OCI-LY7 (cell line): ENCODE measurements at regions not wholly inside any gene's neighbourhood (a gene's known extent, or its start where the extent isn't known, plus 50 kb on each side); places are given as distances from the start of the nearest gene placed in this dataset.

ENCODE experiments used
- BruUV-seq: library from RNA; stranded (reverse); fragments of 400-500 nt; replicated peaks from 2 replicates; lab custom pipeline; 2021; lab: Mats Ljungman, UMichigan
- CTCF ChIA-PET: fragments of 300-600 bp; sonication (Branson Sonifier 250); formaldehyde crosslinking; loops from one replicate; lab custom pipeline; 2022; ENCODE audit warnings: antibody characterized with exemption; ENCODE audit not compliant: unreplicated experiment; lab: Charles Lee
- POLR2A ChIA-PET: fragments of 300-600 bp; sonication (Branson Sonifier 250); formaldehyde crosslinking; loops from one replicate; lab custom pipeline; 2022; ENCODE audit warnings: antibody characterized with exemption; lab: Charles Lee
- DNase-seq: peaks from one replicate; pipeline ENCODE4 v3.0.0-alpha.2; 2015; ENCODE audit warnings: low spot score
- H2AFZ ChIP-seq: fragments of 200-600 bp; sonication (generic), shearing (Covaris generic); 2 replicates; pipeline ENCODE4 v1.6.1; 2014; ENCODE audit warnings: mild to moderate bottlenecking, antibody characterized with exemption, low read length, moderate library complexity
- H3K27ac ChIP-seq: fragments of 200-600 bp; sonication (generic); 2 replicates; pipeline ENCODE4 v1.5.1; 2014; ENCODE audit warnings: mixed run types, low read depth, mild to moderate bottlenecking, moderate library complexity, low read length, inconsistent platforms; ENCODE audit not compliant: poor library complexity, severe bottlenecking
- H3K36me3 ChIP-seq: fragments of 200-600 bp; sonication (generic); 2 replicates; pipeline ENCODE4 v1.6.1; 2014; ENCODE audit warnings: mild to moderate bottlenecking, antibody characterized with exemption, low read length, moderate library complexity, mixed read lengths; ENCODE audit not compliant: insufficient read depth
- H3K4me1 ChIP-seq: fragments of 200-600 bp; sonication (generic); 2 replicates; pipeline ENCODE4 v1.5.1; 2014; ENCODE audit warnings: mild to moderate bottlenecking, low read length; ENCODE audit not compliant: insufficient read depth, poor library complexity, severe bottlenecking
- H3K4me2 ChIP-seq: fragments of 200-600 bp; sonication (generic); 2 replicates; pipeline ENCODE4 v1.6.1; 2014; ENCODE audit warnings: mild to moderate bottlenecking, low read length
- H3K4me3 ChIP-seq: fragments of 200-600 bp; sonication (generic); 2 replicates; pipeline ENCODE4 v1.5.1; 2014; ENCODE audit warnings: mild to moderate bottlenecking, low read depth, low read length; ENCODE audit not compliant: poor library complexity, severe bottlenecking
- H3K79me2 ChIP-seq: fragments of 200-600 bp; sonication (generic); 2 replicates; pipeline ENCODE4 v1.6.1; 2016; ENCODE audit warnings: low read depth, mild to moderate bottlenecking, low read length, moderate library complexity, mixed read lengths; ENCODE audit not compliant: insufficient read depth
- H3K9me2 ChIP-seq: fragments of 200-600 bp; sonication (generic); 2 replicates; pipeline ENCODE4 v1.6.1; 2016; ENCODE audit warnings: mild to moderate bottlenecking, low read length, mixed read lengths; ENCODE audit not compliant: insufficient read depth
- H3K9me3 ChIP-seq: fragments of 200-600 bp; sonication (generic); 2 replicates; pipeline ENCODE4 v1.6.1; 2014; ENCODE audit warnings: mild to moderate bottlenecking, mixed run types, low read length, mixed read lengths
- H4K20me1 ChIP-seq: fragments of 200-600 bp; sonication (generic); 2 replicates; pipeline ENCODE4 v1.6.1; 2014; ENCODE audit warnings: mild to moderate bottlenecking, antibody characterized with exemption, low read length, moderate library complexity, mixed read lengths; ENCODE audit not compliant: insufficient read depth
- CTCF ChIP-seq: fragments of 200-600 bp; sonication (generic); conservative IDR thresholded peaks from 2 replicates; pipeline ENCODE4 v1.5.1; 2014; ENCODE audit warnings: mild to moderate bottlenecking, antibody characterized with exemption, low read length, moderate library complexity, mixed read lengths
- EZH2phosphoT487 ChIP-seq: fragments of 200-600 bp; sonication (generic); IDR thresholded peaks from 2 replicates; pipeline ENCODE4 v1.6.1; 2018; ENCODE audit warnings: low read depth, borderline replicate concordance, mild to moderate bottlenecking, mixed run types, antibody characterized with exemption, low read length, moderate library complexity, mixed read lengths
- intact Hi-C: fragments of 100-400 bp; cut with micrococcal nuclease; formaldehyde crosslinking; loops from one replicate; pipeline ENCODE4 v1.10.0; 2022; ENCODE audit not compliant: unreplicated experiment

GRCh38 chr21:34311561-34312330, 52.1 kb upstream of the KCNE2 start:
- no peak overlapping the region for H3K4me2 ChIP-seq
- no peaks in the 10 kb centered on the region for H3K9me3 ChIP-seq
- DNase-seq: no peak
- no peak overlapping the region for H3K4me3 ChIP-seq
- intact Hi-C loops: no loop called here
- no TSS peak for BruUV-seq
- H3K36me3 ChIP-seq: no peaks in the 10 kb centered on the region
- no peaks in the 10 kb centered on the region for H3K79me2 ChIP-seq
- no peak overlapping the region for H3K27ac ChIP-seq
- no peaks in the 10 kb centered on the region for H3K4me1 ChIP-seq
- ChIA-PET CTCF (no interaction called here), POLR2A (no interaction called here)
- H4K20me1 ChIP-seq: no peaks in the 10 kb centered on the region
- TF ChIP-seq CTCF (no peak), EZH2phosphoT487 (no peak)
- H3K9me2 ChIP-seq: no peaks in the 10 kb centered on the region
- H2AFZ ChIP-seq: no peak overlapping the region

- no peak overlapping the region for H3K27ac ChIP-seq
- intact Hi-C loops: no loop called here
- ChIA-PET POLR2A (no interaction called here), CTCF (no interaction called here)
- no peak overlapping the region for H2AFZ ChIP-seq
- H3K36me3 ChIP-seq: no peaks in the 10 kb centered on the region
- no peak for DNase-seq
- H3K9me2 ChIP-seq: no peaks in the 10 kb centered on the region
- no peaks in the 10 kb centered on the region for H4K20me1 ChIP-seq
- H3K4me1 ChIP-seq: no peaks in the 10 kb centered on the region
- no peaks in the 10 kb centered on the region for H3K9me3 ChIP-seq
- TF ChIP-seq EZH2phosphoT487 (no peak), CTCF (no peak)
- BruUV-seq: no TSS peak
- no peak overlapping the region for H3K4me2 ChIP-seq
- no peak overlapping the region for H3K4me3 ChIP-seq
- no peaks in the 10 kb centered on the region for H3K79me2 ChIP-seq
Observed at GRCh38 chr21:34313116-34313515, 50.7 kb upstream of the KCNE2 start.
